ENCODE measurements at regions not wholly inside any gene's neighbourhood (a gene's known extent, or its start where the extent isn't known, plus 50 kb on each side); places are given as distances from the start of the nearest gene placed in this dataset.
"Not testable (repeated sequence)": the region's sequence is repeated elsewhere in the genome, so short reads cannot be mapped to it uniquely, and the experiment has no call there.

DNA sequence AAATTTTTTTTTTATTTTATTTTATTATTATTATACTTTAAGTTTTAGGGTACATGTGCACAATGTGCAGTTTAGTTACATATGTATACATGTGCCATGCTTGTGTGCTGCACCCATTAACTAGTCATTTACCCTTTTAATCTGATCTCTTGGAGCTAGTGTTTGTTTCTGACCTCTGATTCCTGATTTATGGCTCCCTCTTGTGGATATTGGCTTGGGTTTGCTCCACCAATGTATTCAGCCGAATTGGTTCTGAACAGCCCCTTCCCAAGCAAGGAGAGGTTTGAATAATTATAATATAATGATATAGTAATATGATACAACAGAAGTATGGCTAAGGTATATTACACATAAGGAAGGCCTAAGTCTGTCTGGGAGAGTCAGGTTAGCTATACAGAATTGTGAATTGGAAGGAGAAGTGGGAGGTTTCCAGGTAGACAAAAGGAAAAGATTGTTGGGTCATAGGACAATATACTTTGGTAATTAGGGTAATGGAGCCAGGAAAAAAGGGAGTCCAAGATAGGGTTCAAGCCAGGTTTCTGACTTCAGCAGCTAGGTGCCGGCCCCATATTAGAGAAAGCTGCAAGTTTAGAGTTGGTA is 53.1 kb upstream of the HMCN1 start:
- peak; percentile 4 for DNase-seq

GRCh38 chr1:185680453-185680852 is 53.7 kb upstream of the HMCN1 start:
- no peak for DNase-seq

- no peak for DNase-seq
Observed at GRCh38 chr1:185679220-185679619, 55.0 kb upstream of the HMCN1 start.

DNA sequence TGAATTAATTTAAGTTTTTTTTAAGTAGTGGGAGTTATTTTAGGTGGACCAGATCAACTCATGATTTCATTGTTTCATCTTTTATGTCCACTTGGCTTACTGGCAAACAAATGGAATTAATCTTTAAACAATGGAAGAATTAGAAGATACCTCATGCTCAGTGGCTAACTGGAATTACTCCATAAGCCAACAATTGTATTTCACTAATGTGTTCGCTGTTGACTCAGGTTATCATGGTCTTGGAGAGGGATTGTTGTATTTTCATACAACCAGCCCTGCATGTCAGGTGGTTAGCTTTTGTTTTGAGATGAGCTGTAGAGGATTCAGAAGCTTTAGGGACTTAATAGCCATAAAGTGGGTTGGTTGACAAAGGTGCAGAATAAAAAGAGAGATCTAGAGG is 57.2 kb upstream of the HMCN1 start:
- no peak for DNase-seq

GRCh38 chr1:185674201-185674600 is 60.0 kb upstream of the HMCN1 start:
- DNase-seq: no peak

- no peak for DNase-seq
Observed at GRCh38 chr1:185672719-185673360, 61.4 kb upstream of the HMCN1 start.

- no peak for DNase-seq
Observed at GRCh38 chr1:185670187-185670627, 64.0 kb upstream of the HMCN1 start.

DNA sequence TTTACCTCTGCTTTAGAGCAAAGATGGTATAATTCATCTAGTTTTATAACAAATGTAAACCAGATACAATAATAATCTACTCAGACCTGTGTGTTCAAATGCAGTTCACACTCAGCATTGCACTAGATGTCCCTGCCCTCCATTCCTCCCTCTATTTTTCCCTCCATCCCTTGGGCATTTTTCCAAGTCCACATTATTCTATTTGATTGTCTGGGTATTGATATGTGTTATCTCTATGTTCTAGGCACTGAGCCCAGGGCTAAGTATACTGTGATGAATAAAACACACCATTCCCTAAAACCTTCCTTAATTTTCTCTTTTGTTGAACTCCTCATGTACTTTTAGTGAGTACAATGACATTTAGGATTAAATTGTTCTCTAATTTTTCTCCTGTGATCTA is 66.2 kb upstream of the HMCN1 start:
- DNase-seq: no peak

DNA sequence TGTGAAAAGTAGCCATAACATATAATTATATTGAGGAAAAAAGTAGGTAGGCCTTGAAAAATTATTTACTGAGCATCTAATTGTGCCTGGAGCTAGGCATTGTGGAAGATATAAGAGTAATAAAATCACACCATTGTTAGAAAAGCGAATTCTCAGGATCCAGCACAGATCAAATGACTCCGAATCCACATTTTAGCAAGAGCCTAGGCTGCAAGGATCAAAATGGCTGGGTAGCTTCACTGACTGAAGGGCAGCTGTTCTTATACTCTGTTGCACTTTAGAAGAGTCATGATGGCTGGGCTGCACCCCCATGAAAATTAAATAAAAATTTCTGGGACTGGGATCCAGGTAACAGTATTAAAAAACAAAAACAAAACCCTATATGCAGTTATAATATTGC is 67.6 kb upstream of the HMCN1 start:
- DNase-seq: no peak

- no peak for DNase-seq
Observed at GRCh38 chr1:185663771-185664296, 70.4 kb upstream of the HMCN1 start.

- DNase-seq: no peak
Observed at GRCh38 chr1:185663332-185663731, 70.9 kb upstream of the HMCN1 start.

DNA sequence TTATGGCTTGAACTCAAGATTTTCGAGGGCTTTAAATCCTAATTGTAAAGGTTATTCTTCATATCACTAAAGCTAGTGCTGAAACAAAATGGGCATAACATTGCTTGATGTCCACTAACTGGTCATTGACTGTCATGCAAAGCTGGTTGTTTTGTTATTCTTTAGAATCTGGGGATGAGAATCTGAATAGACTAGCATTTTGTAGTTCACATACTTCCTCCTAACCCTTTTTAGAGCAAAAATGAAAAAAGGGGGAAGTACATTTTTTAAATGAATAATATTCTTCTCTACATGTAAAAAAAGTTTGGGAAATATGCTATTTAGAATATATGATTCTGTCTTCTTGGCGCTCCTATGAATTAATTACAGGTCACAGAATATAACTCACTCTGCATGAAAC is 72.2 kb upstream of the HMCN1 start:
- DNase-seq: no peak

DNA sequence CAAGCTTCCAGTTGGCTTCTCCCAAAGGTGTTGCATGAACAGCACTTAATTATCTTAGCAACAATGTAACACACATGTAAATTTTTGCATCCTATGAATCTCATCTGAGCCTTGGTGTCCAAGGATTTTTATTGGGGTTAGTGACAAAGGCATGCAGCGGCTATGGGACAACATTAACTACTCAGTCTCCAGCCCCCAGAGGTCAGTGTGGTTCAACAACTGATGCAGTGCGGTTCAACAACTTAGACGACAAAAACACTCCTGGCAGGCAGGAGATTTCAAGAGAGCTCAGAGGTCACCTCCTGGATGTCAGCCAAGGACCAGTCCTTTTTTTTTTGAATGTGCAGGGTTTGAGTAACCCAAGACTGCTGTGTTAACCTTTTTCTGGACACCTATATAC is 77.5 kb upstream of the HMCN1 start:
- DNase-seq: no peak

DNA sequence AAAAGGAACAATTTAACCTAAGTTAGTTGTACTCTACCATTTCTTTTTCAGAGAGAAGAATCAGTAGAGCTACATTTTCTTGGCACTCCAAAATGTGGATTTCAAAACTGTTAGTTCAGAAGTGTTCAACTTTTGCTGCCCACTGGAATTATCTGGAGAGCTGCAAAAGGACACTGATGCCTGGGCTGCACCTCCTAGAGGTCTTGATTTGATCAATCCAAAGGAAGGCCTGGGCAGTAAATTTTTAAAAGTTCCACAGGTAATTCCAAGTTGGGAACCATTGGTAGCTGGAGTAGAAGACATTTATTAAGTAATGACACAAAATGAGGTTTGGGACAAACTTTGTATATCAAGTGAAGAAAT is 79.3 kb upstream of the HMCN1 start:
- DNase-seq: no peak

- no peak for DNase-seq
Observed at GRCh38 chr1:185654199-185654951, 79.8 kb upstream of the HMCN1 start.

DNA sequence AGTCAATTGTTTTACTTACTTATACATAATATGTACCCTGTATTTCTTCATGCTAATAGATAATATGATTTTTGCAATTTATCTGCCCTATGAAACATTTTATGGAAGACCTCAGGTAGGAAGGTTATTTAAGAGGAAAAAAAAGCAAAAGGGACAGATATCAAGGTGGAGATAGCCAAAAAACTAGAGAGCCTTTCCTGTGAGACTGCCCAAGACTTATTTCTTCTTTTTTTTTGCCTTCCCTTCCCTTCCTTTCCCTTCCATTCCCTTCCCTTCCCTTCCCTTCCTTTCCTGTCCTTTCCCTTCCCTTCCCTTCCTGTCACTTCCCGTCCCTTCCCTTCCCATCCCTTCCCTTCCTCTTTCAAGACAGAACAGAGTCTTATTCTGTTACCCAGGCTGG is 80.6 kb upstream of the HMCN1 start:
- DNase-seq: no peak

DNA sequence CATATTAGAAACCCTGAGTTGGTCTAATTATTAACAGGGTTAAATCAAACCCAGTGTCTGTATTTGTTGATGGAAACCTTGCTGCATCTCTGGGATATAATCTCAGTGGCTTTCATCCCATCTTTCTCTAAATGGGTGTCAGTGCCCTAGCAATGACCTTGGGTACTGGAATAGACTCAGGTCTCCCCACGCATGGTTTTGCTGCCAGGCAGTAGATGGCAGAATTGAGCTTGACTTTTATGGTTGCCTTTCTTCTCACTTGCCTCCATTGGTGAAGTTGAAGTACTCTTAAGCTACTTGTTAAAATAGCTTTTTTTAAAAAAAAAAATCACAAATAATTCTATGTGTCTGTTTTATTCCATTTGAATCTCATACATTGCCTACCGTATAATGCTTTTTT is 81.8 kb upstream of the HMCN1 start:
- no peak for DNase-seq

DNA sequence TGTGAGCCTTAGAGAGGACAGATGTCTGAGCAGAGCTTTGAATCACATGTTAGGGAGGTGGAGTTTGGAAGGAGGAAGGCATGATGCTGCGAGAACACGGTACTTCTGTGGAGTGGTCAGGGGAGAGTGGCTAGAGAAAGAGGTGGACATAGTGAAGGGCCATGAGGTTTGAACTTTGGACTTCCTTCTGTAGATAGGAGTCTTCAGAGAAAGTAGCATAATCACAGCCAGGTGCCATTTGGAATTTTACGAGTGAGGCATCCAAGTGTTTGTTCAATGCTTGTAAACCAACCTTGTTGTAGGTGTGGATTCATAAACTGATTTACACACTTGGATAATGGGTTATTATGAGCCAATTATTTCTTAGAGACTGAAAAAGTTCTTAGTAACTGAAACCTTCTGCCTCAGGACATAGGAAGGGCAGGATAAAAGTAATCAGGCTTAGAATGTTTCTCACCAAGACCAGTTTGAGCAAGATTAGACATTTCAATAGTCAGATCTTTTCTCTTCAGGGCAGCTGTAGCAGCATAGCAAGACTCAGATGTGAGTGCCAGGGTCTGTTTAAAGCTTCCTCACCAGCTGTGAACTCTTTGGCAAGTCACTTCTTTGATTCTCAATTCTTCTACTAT is 83.5 kb upstream of the HMCN1 start:
- no peak for DNase-seq

DNA sequence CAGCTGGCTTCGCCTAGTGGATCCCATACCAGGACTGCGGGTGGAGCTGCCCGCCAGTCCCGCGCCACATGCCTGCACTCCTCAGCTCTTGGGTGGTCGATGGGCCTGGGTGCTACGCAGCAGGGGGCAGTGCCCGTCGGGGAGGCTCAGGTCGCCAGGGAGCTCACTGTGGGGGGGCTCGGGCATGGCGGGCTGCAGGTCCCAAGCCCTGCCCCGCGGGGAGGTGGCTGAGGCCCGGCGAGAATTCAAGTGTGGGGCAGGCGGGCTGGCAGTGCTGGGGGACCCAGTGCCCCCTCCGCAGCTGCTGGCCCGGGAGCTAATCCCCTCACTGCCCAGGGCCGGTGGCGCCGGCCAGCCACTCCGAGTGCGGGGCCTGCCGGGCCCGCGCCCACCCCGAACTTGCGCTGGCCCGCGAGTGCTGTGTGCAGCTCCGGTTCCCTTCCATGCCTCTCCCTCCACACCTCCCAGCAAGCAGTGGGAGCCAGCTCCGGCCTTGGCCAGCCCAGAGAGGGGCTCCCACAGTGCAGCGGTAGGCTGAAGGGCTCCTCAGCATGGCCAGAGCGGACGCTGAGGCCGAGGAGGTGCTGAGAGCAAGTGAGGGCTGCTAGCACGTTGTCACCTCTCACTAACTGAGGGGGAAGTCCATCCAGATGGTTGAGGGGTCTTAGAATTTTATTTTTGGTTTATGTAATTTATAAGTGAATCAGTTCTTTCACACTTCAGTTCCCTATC is 85.2 kb upstream of the HMCN1 start:
- DNase-seq: no peak

DNA sequence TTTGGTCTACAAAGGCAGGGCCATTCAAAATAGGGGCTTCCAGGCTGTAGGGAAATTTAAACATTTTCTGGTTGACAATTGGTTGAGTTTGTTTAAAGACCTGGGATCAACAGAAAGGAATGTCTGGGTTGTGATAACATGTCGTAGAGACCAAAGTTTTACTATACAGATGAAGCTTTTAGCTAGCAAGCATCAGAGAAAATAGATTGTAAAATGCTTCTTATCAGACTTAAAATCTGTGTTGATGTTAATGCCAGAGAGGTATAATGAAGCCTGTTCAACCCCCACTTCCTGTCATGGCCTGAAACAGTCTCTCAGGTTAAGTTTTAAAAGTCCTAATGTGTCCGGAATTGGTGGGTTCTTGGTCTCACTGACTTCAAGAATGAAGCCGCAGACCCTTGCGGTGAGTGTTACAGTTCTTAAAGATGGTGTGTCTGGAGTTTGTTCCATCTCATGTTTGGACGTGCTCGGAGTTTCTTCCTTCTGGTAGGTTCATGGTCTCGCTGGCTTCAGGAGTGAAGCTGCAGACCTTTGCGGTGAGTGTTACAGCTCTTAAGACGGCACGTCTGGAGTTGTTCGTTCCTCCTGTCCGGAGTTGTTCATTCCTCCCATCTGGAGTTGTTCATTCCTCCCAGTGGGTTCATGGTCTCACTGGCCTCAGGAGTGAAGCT is 86.5 kb upstream of the HMCN1 start:
- DNase-seq: not testable (repeated sequence)

GRCh38 chr1:185646202-185646683 is 87.9 kb upstream of the HMCN1 start:
- no peak for DNase-seq

GRCh38 chr1:185645686-185646085 is 88.5 kb upstream of the HMCN1 start:
- DNase-seq: no peak

Measured in NCI-H510A (cell line).